Muscle of arm (tissue), 1 donor: ENCODE measurements at regions not wholly inside any gene's neighbourhood (a gene's known extent, or its start where the extent isn't known, plus 50 kb on each side); places are given as distances from the start of the nearest gene placed in this dataset.

ENCODE experiments used
- DNase-seq: peaks from one replicate; pipeline ENCODE4 v3.0.0-alpha.2; 2013

GRCh38 chr20:52643034-52643433 lies 329.1 kb upstream of the TSHZ2 start:
- no peak for DNase-seq

- no peak for DNase-seq
These were observed 335.0 kb upstream of the TSHZ2 start for GRCh38 chr20:52637201-52637600.

- no peak for DNase-seq
These were observed 340.7 kb upstream of the TSHZ2 start for GRCh38 chr20:52631469-52631868.

- no peak for DNase-seq
These were observed 342.0 kb upstream of the TSHZ2 start for GRCh38 chr20:52630138-52630537.

DNA sequence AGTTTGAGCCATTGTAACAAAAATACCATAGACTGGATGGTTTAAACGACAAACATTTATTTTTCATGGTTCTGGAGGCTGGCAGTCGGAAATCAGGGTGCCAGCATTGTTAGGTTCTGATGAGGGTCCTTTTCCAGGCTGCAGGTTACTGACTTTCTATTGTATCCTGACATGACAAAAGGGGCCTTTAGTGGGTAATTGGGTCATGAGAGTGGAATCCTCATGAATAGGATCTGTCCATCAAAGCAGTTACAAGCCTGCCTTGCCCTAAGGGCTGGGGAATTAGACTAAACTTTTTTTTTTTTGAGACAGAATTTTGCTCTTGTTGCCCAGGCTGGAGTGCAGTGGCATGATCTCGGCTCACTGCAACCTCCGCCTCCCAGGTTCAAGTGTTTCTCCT lies 347.9 kb upstream of the TSHZ2 start:
- DNase-seq, result no peak

GRCh38 chr20:52622081-52622480 lies 350.1 kb upstream of the TSHZ2 start:
- no peak for DNase-seq

- no peak for DNase-seq
These were observed 350.8 kb upstream of the TSHZ2 start for GRCh38 chr20:52621401-52621800.

- no peak for DNase-seq
These were observed 352.5 kb upstream of the TSHZ2 start for GRCh38 chr20:52619671-52620070.

- no peak for DNase-seq
These were observed 353.1 kb upstream of the TSHZ2 start for GRCh38 chr20:52619101-52619500.

DNA sequence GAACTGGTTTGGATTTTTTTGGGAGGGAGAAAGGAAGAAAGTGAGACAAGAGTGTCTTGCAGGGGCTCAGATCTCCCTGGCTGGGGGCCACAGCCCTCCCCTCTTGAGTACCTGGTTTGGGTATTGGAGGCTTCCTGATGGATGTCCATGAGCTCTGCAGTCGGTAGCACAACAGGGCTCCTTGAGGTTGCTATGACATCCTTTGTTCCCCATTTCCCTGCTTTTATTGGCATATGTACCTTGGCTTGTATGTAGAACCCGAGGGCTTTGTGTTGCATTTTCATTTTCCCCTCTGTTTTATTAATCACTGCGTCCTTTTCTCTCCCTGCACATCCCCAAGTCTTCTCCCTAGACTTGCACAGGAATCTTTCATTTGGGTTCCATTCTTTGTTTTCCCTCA lies 355.5 kb upstream of the TSHZ2 start:
- DNase-seq, result no peak

DNA sequence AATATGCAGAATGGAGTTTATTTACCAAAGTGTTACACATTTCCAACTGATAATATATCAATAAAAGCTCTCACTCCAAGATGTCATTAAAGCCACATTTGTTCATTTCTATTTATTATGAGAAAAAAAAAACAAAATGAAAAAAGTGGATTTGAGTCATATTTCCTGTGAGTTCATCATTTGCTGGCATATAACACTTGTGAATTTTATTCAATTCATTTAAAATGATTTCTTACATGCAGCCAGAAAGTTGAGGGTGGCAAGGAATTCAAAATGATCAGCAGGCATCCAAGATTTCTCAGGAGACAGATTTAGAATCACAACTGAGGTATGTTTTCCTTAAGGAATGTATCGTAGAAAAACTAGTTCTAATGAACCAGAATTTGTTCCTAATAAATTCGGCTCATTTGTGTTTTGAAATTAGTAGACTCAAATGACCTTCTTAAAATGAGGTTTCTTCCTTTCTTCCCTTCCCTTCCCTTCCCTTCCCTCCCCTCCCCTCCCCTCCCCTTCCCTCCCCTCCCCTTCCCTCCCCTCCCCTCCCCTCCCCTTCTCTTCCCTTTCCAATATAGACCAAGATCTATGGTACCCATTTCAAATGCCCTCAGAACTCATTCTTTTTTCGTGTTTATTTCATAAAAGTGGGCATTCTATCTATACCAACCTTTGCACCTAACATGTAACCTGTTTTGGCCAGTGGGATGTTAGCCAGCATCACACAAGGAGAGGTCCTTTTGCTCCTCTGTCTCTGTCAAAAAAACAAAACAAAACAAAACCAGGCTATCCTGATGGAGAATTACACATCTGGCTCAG lies 357.9 kb upstream of the TSHZ2 start:
- DNase-seq, result no peak

GRCh38 chr20:52612046-52612632 lies 360.0 kb upstream of the TSHZ2 start:
- DNase-seq, result no peak

DNA sequence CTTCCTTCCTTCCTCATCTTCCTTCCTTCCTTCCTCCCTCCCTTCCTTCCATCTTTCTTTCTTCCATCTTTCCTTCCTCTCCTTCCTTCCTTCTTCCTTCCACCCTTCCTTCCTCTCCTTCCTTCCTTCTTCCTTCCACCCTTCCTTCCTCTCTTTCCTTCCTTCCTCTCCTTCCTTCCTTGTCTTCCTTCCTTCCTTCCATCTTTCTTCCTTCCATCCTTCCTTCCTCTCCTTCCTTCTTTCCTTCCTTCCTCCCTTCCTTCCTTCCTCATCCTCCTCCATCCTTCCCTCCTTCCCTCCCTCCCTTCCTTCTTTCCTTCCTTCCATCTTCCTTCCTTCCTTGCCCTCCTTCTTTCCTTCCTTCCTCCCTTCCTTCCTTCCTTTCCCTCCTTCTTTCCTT lies 361.4 kb upstream of the TSHZ2 start:
- DNase-seq, result no peak

DNA sequence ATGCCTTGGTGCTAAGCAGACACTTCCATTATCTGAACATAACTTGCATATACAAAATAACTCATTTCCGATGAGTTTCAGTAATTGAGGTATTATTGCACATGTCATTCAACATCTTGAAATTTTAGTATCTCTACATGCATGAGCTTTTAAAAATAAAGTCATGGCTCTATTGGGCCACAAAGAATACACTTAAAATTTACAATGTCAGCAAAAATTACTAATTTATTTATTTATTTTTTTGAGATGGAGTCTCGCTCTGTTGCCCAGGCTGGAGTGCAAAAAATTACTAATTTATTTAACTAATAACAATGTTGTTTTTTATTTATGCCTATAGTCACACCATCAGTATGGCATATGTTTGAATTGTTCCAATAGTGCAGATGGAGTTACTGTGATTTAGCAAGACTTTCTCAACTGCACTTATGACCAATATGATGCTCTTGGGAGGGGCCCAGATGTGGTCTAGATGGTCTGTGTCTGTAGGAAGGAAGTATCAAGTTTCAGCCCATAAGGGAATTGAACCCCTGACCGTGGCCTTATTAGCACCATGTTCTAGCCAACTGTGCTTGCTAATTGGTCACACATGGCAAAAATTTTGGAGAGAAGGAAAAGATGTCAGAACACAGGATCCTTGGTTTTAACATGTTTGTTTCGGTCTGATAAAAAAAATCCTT lies 370.7 kb upstream of the TSHZ2 start:
- peak; percentile 33 for DNase-seq

DNA sequence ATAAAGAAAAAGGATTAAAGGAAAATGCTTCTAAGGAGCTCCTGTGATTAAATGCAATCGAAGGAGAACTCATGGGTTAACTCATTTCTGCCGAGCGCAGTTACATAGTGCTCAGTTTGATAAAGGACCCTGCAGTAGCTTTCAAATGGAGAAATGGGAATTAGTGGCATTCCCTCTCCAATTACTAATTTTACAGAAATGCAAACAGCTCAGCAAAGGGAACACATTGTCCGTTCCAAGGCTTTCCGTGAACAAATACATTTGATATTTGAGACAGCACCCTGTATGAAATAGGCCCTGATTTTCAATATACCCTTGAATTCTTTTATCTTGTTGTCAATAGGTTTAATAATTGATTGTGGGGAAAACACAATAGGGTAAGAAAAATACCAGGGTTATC lies 375.9 kb upstream of the TSHZ2 start:
- DNase-seq, result no peak

DNA sequence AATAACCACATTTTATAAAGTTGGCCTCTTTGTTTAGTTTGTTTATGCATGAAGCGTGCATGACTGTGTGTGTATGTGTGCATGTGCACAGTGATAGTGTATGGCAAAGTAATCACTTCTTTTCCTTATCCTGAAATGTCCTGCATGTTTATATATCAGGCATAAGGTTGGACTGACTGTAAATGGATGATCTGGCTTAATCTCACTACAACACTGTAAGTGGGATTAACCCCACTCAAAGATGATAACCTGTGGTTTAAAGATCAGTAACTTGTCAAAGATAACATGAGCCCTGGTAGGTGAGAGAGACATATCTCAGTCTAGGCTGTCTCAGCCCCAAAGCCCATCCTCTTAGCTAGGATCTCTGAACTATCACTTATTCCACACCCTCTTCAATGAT lies 376.6 kb upstream of the TSHZ2 start:
- no peak for DNase-seq

- no peak for DNase-seq
These were observed 378.5 kb upstream of the TSHZ2 start for GRCh38 chr20:52593654-52594053.

GRCh38 chr20:52592567-52592966 lies 379.6 kb upstream of the TSHZ2 start:
- no peak for DNase-seq

GRCh38 chr20:52590100-52590499 lies 382.1 kb upstream of the TSHZ2 start:
- DNase-seq, result no peak

DNA sequence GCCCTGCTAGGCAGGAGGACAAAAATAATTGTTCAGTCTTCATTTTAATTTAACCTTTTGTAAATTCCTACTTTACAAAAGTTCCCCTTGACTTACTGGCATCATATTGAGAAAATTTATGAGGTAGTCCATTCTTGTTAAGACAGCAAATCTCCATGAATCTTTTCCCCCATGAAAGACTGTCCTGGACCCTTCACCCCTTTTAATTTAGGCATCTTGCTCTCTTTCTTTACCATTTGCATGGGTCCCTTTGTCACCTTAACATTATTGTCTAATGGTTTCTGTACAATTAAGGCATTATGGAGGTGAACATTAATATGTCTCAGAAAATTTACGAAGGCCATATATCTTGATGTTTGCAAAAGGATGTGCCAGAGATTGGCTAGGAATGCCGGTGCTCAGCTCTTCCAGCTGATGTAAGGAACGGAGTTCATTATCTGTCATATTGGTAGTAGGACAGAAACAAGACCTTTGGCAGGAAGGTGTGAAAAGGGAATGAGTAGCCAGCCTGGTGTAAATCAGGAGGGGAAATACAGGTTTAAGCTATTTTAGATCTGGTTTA lies 382.8 kb upstream of the TSHZ2 start:
- no peak for DNase-seq

- DNase-seq, result no peak
These were observed 385.5 kb upstream of the TSHZ2 start for GRCh38 chr20:52586660-52587059.

DNA sequence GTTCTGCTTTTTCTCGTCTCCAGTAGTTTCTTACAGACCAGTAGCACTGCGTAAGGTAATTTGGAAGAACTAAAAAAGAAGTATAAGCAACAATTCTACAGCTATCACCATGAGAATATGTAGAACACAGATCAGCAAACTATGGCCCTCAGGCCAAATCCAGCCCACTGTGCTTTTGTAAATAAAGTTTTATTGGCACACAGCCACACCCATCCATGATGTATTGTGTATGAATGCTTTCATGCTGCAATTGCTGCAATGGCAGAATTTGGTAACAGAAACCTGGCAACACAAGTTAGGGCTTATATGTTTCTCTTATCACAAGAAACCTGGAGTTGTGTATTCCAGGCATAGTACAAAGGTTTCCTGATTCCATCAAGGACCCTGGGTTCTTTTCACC lies 386.8 kb upstream of the TSHZ2 start:
- DNase-seq, result no peak

DNA sequence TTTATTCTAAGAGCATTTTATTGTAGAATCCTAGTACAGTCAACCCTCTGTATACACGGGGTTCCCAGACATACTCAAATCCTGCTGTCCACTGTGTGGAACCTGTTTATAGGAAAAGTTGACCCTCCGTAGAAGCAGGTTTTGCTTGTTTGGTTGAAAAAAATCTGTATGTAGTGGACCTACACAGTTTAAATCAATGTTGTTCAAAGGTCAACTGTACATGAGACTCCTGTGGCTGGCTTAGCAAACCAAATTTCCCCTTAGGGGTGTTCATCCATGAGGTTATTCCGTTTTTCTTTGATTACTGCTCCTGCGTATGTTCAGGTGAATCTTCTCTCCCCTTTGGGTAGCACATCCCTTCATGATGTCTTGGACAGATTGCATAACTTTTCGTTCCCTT lies 387.0 kb upstream of the ZFP64 start:
- DNase-seq, result no peak
